ENCODE measurements at regions not wholly inside any gene's neighbourhood (a gene's known extent, or its start where the extent isn't known, plus 50 kb on each side); places are given as distances from the start of the nearest gene placed in this dataset.

GRCh38 chr16:72371307-72372086 lies 199.5 kb upstream of the PMFBP1 start:
- DNase-seq (ENCODE audit: low read depth in 2 of 3, low spot score in 2 of 3), result no peak

- no peak for DNase-seq (ENCODE audit: low read depth in 2 of 3, low spot score in 2 of 3)
Measured at GRCh38 chr16:72369274-72369673, 197.3 kb upstream of the PMFBP1 start.

- no peak for DNase-seq (ENCODE audit: low read depth in 2 of 3, low spot score in 2 of 3)
Measured at GRCh38 chr16:72367851-72368250, 195.9 kb upstream of the PMFBP1 start.

GRCh38 chr16:72362973-72363372 lies 191.0 kb upstream of the PMFBP1 start:
- no peak for DNase-seq (ENCODE audit: low read depth in 2 of 3, low spot score in 2 of 3)

GRCh38 chr16:72362476-72362875 lies 190.5 kb upstream of the PMFBP1 start:
- DNase-seq (ENCODE audit: low read depth in 2 of 3, low spot score in 2 of 3), result no peak

- no peak for DNase-seq (ENCODE audit: low read depth in 2 of 3, low spot score in 2 of 3)
Measured at GRCh38 chr16:72357910-72358309, 186.0 kb upstream of the PMFBP1 start.

- DNase-seq (ENCODE audit: low read depth in 2 of 3, low spot score in 2 of 3), result no peak
Measured at GRCh38 chr16:72355561-72355960, 183.6 kb upstream of the PMFBP1 start.

- no peak for DNase-seq (ENCODE audit: low read depth in 2 of 3, low spot score in 2 of 3)
Measured at GRCh38 chr16:72349719-72350118, 177.8 kb upstream of the PMFBP1 start.

- DNase-seq (ENCODE audit: low read depth in 2 of 3, low spot score in 2 of 3), result no peak
Measured at GRCh38 chr16:72332926-72333325, 161.0 kb upstream of the PMFBP1 start.

GRCh38 chr16:72324578-72324977 lies 152.6 kb upstream of the PMFBP1 start:
- no peak for DNase-seq (ENCODE audit: low read depth in 2 of 3, low spot score in 2 of 3)

GRCh38 chr16:72317446-72317845 lies 145.5 kb upstream of the PMFBP1 start:
- DNase-seq (ENCODE audit: low read depth in 2 of 3, low spot score in 2 of 3), result peak in 2 of 3 donors; percentile 14 to 41

GRCh38 chr16:72313903-72314302 lies 141.9 kb upstream of the PMFBP1 start:
- DNase-seq (ENCODE audit: low read depth in 2 of 3, low spot score in 2 of 3), result no peak

GRCh38 chr16:72312828-72313227 lies 140.9 kb upstream of the PMFBP1 start:
- DNase-seq (ENCODE audit: low read depth in 2 of 3, low spot score in 2 of 3), result no peak

- no peak for DNase-seq (ENCODE audit: low read depth in 2 of 3, low spot score in 2 of 3)
Measured at GRCh38 chr16:72311426-72311825, 139.5 kb upstream of the PMFBP1 start.

- no peak for DNase-seq (ENCODE audit: low read depth in 2 of 3, low spot score in 2 of 3)
Measured at GRCh38 chr16:72309001-72309400, 137.0 kb upstream of the PMFBP1 start.

- DNase-seq (ENCODE audit: low read depth in 2 of 3, low spot score in 2 of 3), result no peak
Measured at GRCh38 chr16:72308396-72308795, 136.4 kb upstream of the PMFBP1 start.

GRCh38 chr16:72302332-72302731 lies 130.4 kb upstream of the PMFBP1 start:
- no peak for DNase-seq (ENCODE audit: low read depth in 2 of 3, low spot score in 2 of 3)

GRCh38 chr16:72301523-72302236 lies 129.7 kb upstream of the PMFBP1 start:
- DNase-seq (ENCODE audit: low read depth in 2 of 3, low spot score in 2 of 3), result no peak

- DNase-seq (ENCODE audit: low read depth in 2 of 3, low spot score in 2 of 3), result no peak
Measured at GRCh38 chr16:72300892-72301291, 128.9 kb upstream of the PMFBP1 start.

GRCh38 chr16:72299684-72300243 lies 127.8 kb upstream of the PMFBP1 start:
- no peak for DNase-seq (ENCODE audit: low read depth in 2 of 3, low spot score in 2 of 3)

- no peak for DNase-seq (ENCODE audit: low read depth in 2 of 3, low spot score in 2 of 3)
Measured at GRCh38 chr16:72298961-72299360, 127.0 kb upstream of the PMFBP1 start.

GRCh38 chr16:72295914-72296313 lies 124.0 kb upstream of the PMFBP1 start:
- no peak for DNase-seq (ENCODE audit: low read depth in 2 of 3, low spot score in 2 of 3)
